Lower leg skin (tissue), 4 donors: ENCODE measurements at regions not wholly inside any gene's neighbourhood (a gene's known extent, or its start where the extent isn't known, plus 50 kb on each side); places are given as distances from the start of the nearest gene placed in this dataset.

Experiments used
- DNase-seq, 2 donors: peaks; one replicate each; pipeline ENCODE4 v3.0.0-alpha.2; 2019; ENCODE audit warnings: low spot score in 2 of 2
- H3K4me3 ChIP-seq: fragments of 200-600 bp; sonication (generic); 2 replicates; pipeline ENCODE4 v1.5.1; 2017; ENCODE audit warnings: mild to moderate bottlenecking, low read depth; ENCODE audit not compliant: poor library complexity, severe bottlenecking
- CTCF ChIP-seq, 3 donors: fragments of 450-650 bp; IDR thresholded peaks; one replicate each; pipeline ENCODE4 v1.5.1; 2016; ENCODE audit warnings: antibody characterized with exemption in 3 of 3, mild to moderate bottlenecking in 3 of 3, moderate library complexity in 2 of 3
- POLR2A ChIP-seq, 2 donors: fragments of 450-650 bp; IDR thresholded peaks; one replicate each; pipeline ENCODE4 v1.6.1; 2016 to 2017; ENCODE audit warnings: antibody characterized with exemption in 2 of 2, mild to moderate bottlenecking in 1 of 2, moderate library complexity in 1 of 2
- WGBS, 2 donors: methylation state at CpG; one replicate each; pipeline ENCODE4 v1.1.5; 2018; 5-methylcytosine and 5-hydroxymethylcytosine counted together
- intact Hi-C: fragments of 100-400 bp; cut with DNase I; formaldehyde crosslinking; loops from one replicate; pipeline ENCODE4 v1.15.0; 2023; ENCODE audit warnings: low total_unique reads

DNA sequence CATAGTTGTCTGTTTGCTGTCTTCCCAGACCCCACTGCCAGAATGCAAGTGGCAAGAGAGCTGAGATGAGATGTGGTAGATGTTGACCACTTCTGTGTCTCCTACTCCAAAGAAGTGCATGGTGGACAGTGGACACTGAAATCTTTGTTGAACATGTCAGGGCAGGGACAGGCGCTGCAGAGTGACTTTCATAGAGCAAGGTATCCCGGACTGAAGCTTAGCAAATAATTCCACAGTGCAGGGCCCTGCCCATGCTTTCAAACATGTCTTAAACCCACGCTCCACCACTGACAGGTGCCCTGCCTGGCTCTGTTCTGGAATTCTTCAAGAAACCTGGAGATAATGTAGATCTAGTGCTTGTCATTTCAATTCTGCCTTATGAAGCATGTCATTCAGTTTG, 470.5 kb upstream of the ID2 start:
- no peak for TF ChIP-seq CTCF (IDR thresholded peaks at IDR 0.05)
- no peak for TF ChIP-seq POLR2A (IDR thresholded peaks at IDR 0.05)
- 76 to 83% methylated on average over 3 of the region's 3 CpGs for WGBS, 2 donors
- H3K4me3 ChIP-seq: no peak overlapping the region
- DNase-seq: no peak
- intact Hi-C loops: no loop called here

DNA sequence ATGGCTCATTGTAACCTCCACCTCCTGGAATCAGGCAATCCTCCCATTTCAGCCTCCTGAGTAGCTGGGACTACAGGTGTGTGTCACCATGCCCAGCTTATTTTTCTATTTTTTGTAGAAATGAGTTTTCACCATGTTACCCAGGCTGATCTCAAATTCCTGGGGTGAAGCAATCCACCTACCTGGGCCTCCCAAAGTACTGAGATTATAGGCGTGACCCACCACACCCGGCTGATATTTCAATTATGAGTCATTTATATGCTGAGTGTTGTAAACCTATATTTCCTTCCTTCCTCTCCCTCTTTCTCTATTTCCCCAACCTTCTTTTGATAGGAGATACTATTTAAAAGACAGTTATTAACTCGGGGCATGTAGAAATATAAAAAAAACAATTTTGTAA, 469.6 kb upstream of the ID2 start:
- TF ChIP-seq CTCF (IDR thresholded peaks at IDR 0.05): no peak
- TF ChIP-seq POLR2A (IDR thresholded peaks at IDR 0.05): no peak
- no peak overlapping the region for H3K4me3 ChIP-seq
- 63 to 68% methylated on average over 3 of the region's 3 CpGs for WGBS, 2 donors
- intact Hi-C loops: no loop called here
- no peak for DNase-seq

DNA sequence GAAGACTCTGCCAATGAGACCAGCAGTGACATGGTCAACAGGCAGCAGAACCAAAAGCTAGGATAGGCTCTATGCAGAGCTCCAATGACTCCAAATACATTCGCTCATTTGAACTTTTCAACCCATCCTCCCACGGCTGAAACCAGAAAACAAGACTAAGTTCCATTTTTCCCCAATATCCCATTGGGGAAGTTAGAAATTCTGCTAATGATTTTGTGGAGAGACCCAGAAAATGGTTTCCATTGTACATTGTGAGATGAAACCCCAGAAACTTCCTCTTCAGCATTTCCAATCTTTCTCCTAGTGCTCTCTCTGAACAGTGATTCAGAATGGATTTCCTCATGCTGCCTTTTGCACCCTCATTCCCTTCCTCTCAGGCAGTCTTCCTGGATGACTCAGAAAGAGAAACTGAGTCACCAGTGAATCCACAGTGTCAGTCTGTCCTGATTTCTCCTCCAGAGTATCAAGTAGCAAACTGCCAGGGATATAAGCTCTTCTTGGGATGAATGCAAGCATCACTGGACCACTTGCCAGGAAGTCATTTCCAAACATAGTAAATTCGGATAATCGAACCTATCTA, 467.7 kb upstream of the ID2 start:
- WGBS, 2 donors: 85 to 98% methylated on average over 4 of the region's 4 CpGs
- intact Hi-C loops: no loop called here
- no peak for DNase-seq

GRCh38 chr2:8215159-8215863, 466.5 kb upstream of the ID2 start:
- no peak overlapping the region for H3K4me3 ChIP-seq
- TF ChIP-seq POLR2A (IDR thresholded peaks at IDR 0.05) (no peak), CTCF (IDR thresholded peaks at IDR 0.05) (no peak)
- intact Hi-C loops: no loop called here
- DNase-seq: no peak
- 91% methylated on average over 5 of the region's 5 CpGs for WGBS, 2 donors

More for the DNA sequence above, 467.7 kb upstream of the ID2 start:
- no peak overlapping the region for H3K4me3 ChIP-seq
- no peak for TF ChIP-seq CTCF (IDR thresholded peaks at IDR 0.05)

- TF ChIP-seq CTCF (IDR thresholded peaks at IDR 0.05) (no peak), POLR2A (IDR thresholded peaks at IDR 0.05) (no peak)
- WGBS, 2 donors: 80 to 83% methylated on average over 6 of the region's 6 CpGs
- DNase-seq: no peak
- H3K4me3 ChIP-seq: no peak overlapping the region
- intact Hi-C loops: no loop called here
These were observed 465.9 kb upstream of the ID2 start for GRCh38 chr2:8215982-8216381.

- WGBS, 2 donors: 33 to 37% methylated on average over 1 of the region's 1 CpG
- no peak overlapping the region for H3K4me3 ChIP-seq
- no peak for DNase-seq
- TF ChIP-seq CTCF (IDR thresholded peaks at IDR 0.05): no peak
- no peak for TF ChIP-seq POLR2A (IDR thresholded peaks at IDR 0.05)
- intact Hi-C loops: no loop called here
These were observed 465.5 kb upstream of the ID2 start for GRCh38 chr2:8216397-8216796.
